IMR-90 (cell line): ENCODE measurements at regions not wholly inside any gene's neighbourhood (a gene's known extent, or its start where the extent isn't known, plus 50 kb on each side); places are given as distances from the start of the nearest gene placed in this dataset.
A peak's percentile ranks its signal among the peaks of the same experiment; 100 is the strongest.

ENCODE experiments used
- ATAC-seq: fragments of 200-7000 bp; cut with Tn5 transposase; 2 replicates; pipeline ENCODE4 v1.9.1; 2020; ENCODE audit warnings: low read depth, mild to moderate bottlenecking, moderate library complexity
- BruUV-seq: library from RNA; stranded (reverse); fragments of 400-500 nt; replicated peaks from 2 replicates; lab custom pipeline; 2021; lab: Mats Ljungman, UMichigan
- CTCF ChIA-PET: fragments of 300-600 bp; formaldehyde crosslinking; extraction: SDS; loops from one replicate; lab custom pipeline; 2021; ENCODE audit warnings: antibody characterized with exemption; lab: Yijun Ruan, JAX
- POLR2A ChIA-PET: fragments of 300-600 bp; sonication (Branson Sonifier 250); formaldehyde crosslinking; loops from one replicate; lab custom pipeline; 2022; ENCODE audit warnings: antibody characterized with exemption; ENCODE audit not compliant: unreplicated experiment; lab: Charles Lee
- DNase-seq: peaks from one replicate; pipeline ENCODE4 v3.0.0; 2013
- H2AFZ ChIP-seq: replicated peaks from 2 replicates; pipeline ENCODE3; 2013; ENCODE audit warnings: low read length, mild to moderate bottlenecking; ENCODE audit not compliant: poor library complexity
- H2AK5ac ChIP-seq: 2 replicates; pipeline ENCODE4 v1.6.1; 2013; ENCODE audit warnings: low read depth, low read length, inconsistent platforms
- H2AK9ac ChIP-seq: replicated peaks from 2 replicates; pipeline ENCODE3; 2013; ENCODE audit warnings: mild to moderate bottlenecking, low read depth, low read length, moderate library complexity; ENCODE audit not compliant: poor library complexity
- H2BK120ac ChIP-seq: 2 replicates; pipeline ENCODE4 v1.6.1; 2013; ENCODE audit warnings: low read depth, low read length, inconsistent platforms
- H2BK15ac ChIP-seq: 3 replicates; pipeline ENCODE4 v1.6.1; 2013; ENCODE audit warnings: low read depth, low read length, inconsistent platforms
- H2BK20ac ChIP-seq: 2 replicates; pipeline ENCODE4 v1.6.1; 2013; ENCODE audit warnings: low read depth, mild to moderate bottlenecking, inconsistent platforms, low read length, moderate library complexity
- H2BK5ac ChIP-seq: 2 replicates; pipeline ENCODE4 v1.6.1; 2013; ENCODE audit warnings: mild to moderate bottlenecking, low read depth, low read length, inconsistent platforms; ENCODE audit not compliant: poor library complexity, severe bottlenecking
- H3K14ac ChIP-seq: replicated peaks from 2 replicates; pipeline ENCODE4 v1.6.1; 2013; ENCODE audit warnings: low read depth, low read length, inconsistent platforms
- H3K18ac ChIP-seq: 2 replicates; pipeline ENCODE4 v1.6.1; 2013; ENCODE audit warnings: low read depth, low read length, control low read depth
- H3K23ac ChIP-seq: 2 replicates; pipeline ENCODE4 v1.6.1; 2013; ENCODE audit warnings: low read depth, low read length, inconsistent platforms
- H3K27ac ChIP-seq: 2 replicates; pipeline ENCODE4 v1.5.1; 2013; ENCODE audit warnings: mild to moderate bottlenecking, control low read depth, low read length; ENCODE audit not compliant: insufficient read depth
- H3K27me3 ChIP-seq: 2 replicates; pipeline ENCODE4 v1.6.1; 2013; ENCODE audit warnings: low read length; ENCODE audit not compliant: control insufficient read depth, insufficient read depth
- H3K36me3 ChIP-seq: 2 replicates; pipeline ENCODE4 v1.6.1; 2013; ENCODE audit warnings: low read length, mixed read lengths; ENCODE audit not compliant: control insufficient read depth, insufficient read depth
- H3K4ac ChIP-seq: 2 replicates; pipeline ENCODE4 v1.6.1; 2013; ENCODE audit warnings: low read depth, low read length, inconsistent platforms
- H3K4me1 ChIP-seq: 2 replicates; pipeline ENCODE4 v1.6.1; 2013; ENCODE audit warnings: low read length, mixed read lengths; ENCODE audit not compliant: control insufficient read depth, insufficient read depth
- H3K4me2 ChIP-seq: 2 replicates; pipeline ENCODE4 v1.6.1; 2013; ENCODE audit warnings: low read depth, mild to moderate bottlenecking, control low read depth, low read length, moderate library complexity
- H3K4me3 ChIP-seq: 2 replicates; pipeline ENCODE4 v1.5.1; 2013; ENCODE audit warnings: low read depth, mild to moderate bottlenecking, control low read depth, low read length, moderate library complexity; ENCODE audit not compliant: insufficient read depth
- H3K56ac ChIP-seq: 2 replicates; pipeline ENCODE4 v1.6.1; 2013; ENCODE audit warnings: low read length, inconsistent platforms; ENCODE audit not compliant: insufficient read depth; ENCODE audit errors: extremely low read depth
- H3K79me1 ChIP-seq, 2 experiments: 2 replicates each; pipeline ENCODE4 v1.6.1; 2013; ENCODE audit warnings: low read length in 2 of 2, inconsistent platforms in 1 of 2, low read depth in 1 of 2
- H3K9ac ChIP-seq: 2 replicates; pipeline ENCODE4 v1.6.1; 2013; ENCODE audit warnings: low read depth, low read length, control low read depth
- H3K9me1 ChIP-seq: 2 replicates; pipeline ENCODE4 v1.6.1; 2013; ENCODE audit warnings: low read length, inconsistent platforms; ENCODE audit not compliant: insufficient read depth
- H3K9me3 ChIP-seq: 2 replicates; pipeline ENCODE4 v1.6.1; 2013; ENCODE audit warnings: low read length; ENCODE audit not compliant: control insufficient read depth, insufficient read depth
- H4K20me1 ChIP-seq: 2 replicates; pipeline ENCODE4 v1.6.1; 2013; ENCODE audit warnings: low read length, inconsistent platforms; ENCODE audit not compliant: insufficient read depth
- H4K5ac ChIP-seq: 2 replicates; pipeline ENCODE4 v1.6.1; 2013; ENCODE audit warnings: mild to moderate bottlenecking, low read depth, low read length, control low read depth
- H4K8ac ChIP-seq, 2 experiments: 2 replicates each; pipeline ENCODE4 v1.6.1; 2013; ENCODE audit warnings: low read depth in 2 of 2, low read length in 2 of 2, control low read depth in 1 of 2, inconsistent platforms in 1 of 2
- H4K91ac ChIP-seq: 2 replicates; pipeline ENCODE4 v1.6.1; 2013; ENCODE audit warnings: low read depth, low read length, inconsistent platforms; ENCODE audit not compliant: insufficient read depth
- BHLHE40 ChIP-seq: fragments of 150-350 bp; IDR thresholded peaks from 2 replicates; pipeline ENCODE4 v1.6.1; 2016; ENCODE audit warnings: mild to moderate bottlenecking, low read depth, low read length
- FOS ChIP-seq: fragments of 150-350 bp; IDR thresholded peaks from 2 replicates; pipeline ENCODE4 v1.6.1; 2016; ENCODE audit warnings: low read depth, low read length
- MAFK ChIP-seq: IDR thresholded peaks from 2 replicates; pipeline ENCODE4 v1.6.1; 2012; ENCODE audit warnings: low read depth, low read length, improper control_type of control experiment
- MXI1 ChIP-seq: IDR thresholded peaks from 2 replicates; pipeline ENCODE4 v1.6.1; 2012; ENCODE audit warnings: low read depth, mild to moderate bottlenecking, low read length, moderate library complexity, borderline replicate concordance
- NFE2L2 ChIP-seq: fragments of 150-350 bp; IDR thresholded peaks from 2 replicates; pipeline ENCODE4 v1.6.1; 2016; ENCODE audit warnings: low read depth, mild to moderate bottlenecking, low read length
- RAD21 ChIP-seq: IDR thresholded peaks from 2 replicates; pipeline ENCODE4 v1.6.1; 2012; ENCODE audit warnings: low read length, improper control_type of control experiment
- RFX5 ChIP-seq: IDR thresholded peaks from 2 replicates; pipeline ENCODE4 v1.8.0; 2012; ENCODE audit warnings: low read depth, mild to moderate bottlenecking, low read length, moderate library complexity
- WGBS, 2 experiments: methylation state at CpG; one replicate each; pipeline versions ENCODE4 v1.1.5 to v1.1.7; 2013; ENCODE audit warnings: missing lambda C conversion rate in 2 of 2; ENCODE audit not compliant: insufficient read length in 1 of 2; ENCODE audit errors: extremely low coverage in 2 of 2; 5-methylcytosine and 5-hydroxymethylcytosine counted together
- dilution Hi-C: fragments of 300-500 bp; cut with HindIII; formaldehyde crosslinking; loops from one replicate; pipeline ENCODE4 v1.14.3; 2018; ENCODE audit warnings: low sequenced_read_pairs; ENCODE audit not compliant: unreplicated experiment
- in situ Hi-C: fragments of 300-500 bp; cut with MboI; formaldehyde crosslinking; loops from 3 replicates; pipeline ENCODE4 v1.14.3; 2019; ENCODE audit warnings: low sequenced_read_pairs, inconsistent platforms, mixed read lengths
- intact Hi-C: fragments of 100-400 bp; cut with micrococcal nuclease; formaldehyde crosslinking; loops from 2 replicates; pipeline ENCODE4 v1.10.0; 2022

- Histone ChIP-seq H4K8ac (no peak overlapping the region), H3K23ac (no peak overlapping the region), H3K9me1 (no peaks in the 10 kb centered on the region), H3K9ac (no peak overlapping the region), H2BK120ac (no peak overlapping the region), H4K91ac (no peak overlapping the region), H4K20me1 (no peaks in the 10 kb centered on the region), H3K27ac (no peak overlapping the region), H2BK5ac (no peak overlapping the region), H3K14ac (no peak overlapping the region), H3K18ac (no peak overlapping the region), H2AK5ac (no peak overlapping the region), H4K5ac (no peak overlapping the region), H2BK15ac (no peak overlapping the region), H3K27me3 (no peaks in the 10 kb centered on the region), H3K56ac (no peak overlapping the region), H2AFZ (no peak overlapping the region), H3K79me1 (no peaks in the 10 kb centered on the region), H3K4ac (no peak overlapping the region), H3K9me3 (no peaks in the 10 kb centered on the region), H3K36me3 (no peaks in the 10 kb centered on the region), H2BK20ac (no peak overlapping the region; the same call in 1 of the 2 replicates), H3K4me3 (no peak overlapping the region), H2AK9ac (no peak overlapping the region), H3K4me2 (no peak overlapping the region), H3K4me1 (peaks cover 2% of the 10 kb centered on the region; the same call in 1 of the 2 replicates)
- no peak for ATAC-seq
- no TSS peak for BruUV-seq
- ChIA-PET CTCF (no interaction called here), POLR2A (no interaction called here)
- intact Hi-C loops (no loop called here), dilution Hi-C loops (no loop called here), in situ Hi-C loops (no loop called here)
- no CpG with 5 or more reads among the region's 1 CpG for WGBS, 2 experiments
- TF ChIP-seq MXI1 (no peak), RAD21 (no peak), FOS (peak; percentile 56; the same call in 1 of the 2 replicates), RFX5 (no peak), BHLHE40 (no peak), MAFK (no peak), NFE2L2 (no peak)
- DNase-seq, result peak; percentile 22
Observed at GRCh38 chr3:102060814-102061213, 211.5 kb downstream of the NFKBIZ start.
